Prostate gland (tissue), 2 donors: ENCODE measurements at regions not wholly inside any gene's neighbourhood (a gene's known extent, or its start where the extent isn't known, plus 50 kb on each side); places are given as distances from the start of the nearest gene placed in this dataset.

Experiments
- DNase-seq: peaks from one replicate; pipeline ENCODE4 v3.0.0-alpha.2; 2019; ENCODE audit warnings: low spot score
- H3K27ac ChIP-seq, 2 donors: fragments of 200-600 bp; sonication (generic); 2 replicates each; pipeline ENCODE4 v1.5.1; 2017 to 2019
- H3K27me3 ChIP-seq: fragments of 200-600 bp; sonication (generic); replicated peaks from 2 replicates; pipeline ENCODE4 v1.5.1; 2019; ENCODE audit not compliant: insufficient read depth
- H3K36me3 ChIP-seq, 2 donors: fragments of 200-600 bp; sonication (generic); 1 replicate in 1 of 2; 2 replicates in 1 of 2; pipeline versions ENCODE4 v1.5.1 to v1.8.1; 2017 to 2019
- H3K4me1 ChIP-seq: fragments of 200-600 bp; sonication (generic); replicated peaks from 2 replicates; pipeline ENCODE4 v1.5.1; 2019
- H3K4me3 ChIP-seq, 2 donors: fragments of 200-600 bp; sonication (generic); 2 replicates each; pipeline ENCODE4 v1.5.1; 2017 to 2019
- H3K9me3 ChIP-seq: fragments of 200-600 bp; sonication (generic); 2 replicates; pipeline ENCODE4 v1.5.1; 2017
- CTCF ChIP-seq, 4 experiments: fragments of 200-600 bp in 2 of 4; fragments of 450-650 bp in 2 of 4; sonication (generic) in 2 of 4; IDR thresholded peaks; 1 replicate in 3 of 4; 2 replicates in 1 of 4; pipeline ENCODE4 v1.5.1; 2016 to 2019; ENCODE audit warnings: antibody characterized with exemption in 4 of 4, mild to moderate bottlenecking in 2 of 4, moderate library complexity in 2 of 4
- POLR2A ChIP-seq: fragments of 450-650 bp; IDR thresholded peaks from one replicate; pipeline ENCODE4 v1.6.1; 2016; ENCODE audit warnings: antibody characterized with exemption, mild to moderate bottlenecking
- POLR2AphosphoS5 ChIP-seq: sonication (generic); formaldehyde crosslinking; IDR thresholded peaks from one replicate; pipeline ENCODE4 v1.6.1; 2017; ENCODE audit warnings: antibody characterized with exemption
- WGBS: methylation state at CpG from one replicate; pipeline ENCODE4 v1.1.5; 2018; 5-methylcytosine and 5-hydroxymethylcytosine counted together
- intact Hi-C: fragments of 100-400 bp; cut with DNase I; formaldehyde crosslinking; loops from one replicate; pipeline ENCODE4 v1.14.2; 2022

- TF ChIP-seq POLR2AphosphoS5: no peak
- H3K27me3 ChIP-seq: no peaks in the 10 kb centered on the region
- WGBS: 59% methylated on average over 6 of the region's 6 CpGs
- H3K36me3 ChIP-seq: no peaks in the 10 kb centered on the region
- no peaks in the 10 kb centered on the region for H3K9me3 ChIP-seq
- H3K4me3 ChIP-seq: no peak overlapping the region
- DNase-seq: no peak
- H3K27ac ChIP-seq: no peak overlapping the region
- no peaks in the 10 kb centered on the region for H3K4me1 ChIP-seq
- intact Hi-C loops: no loop called here
Measured at GRCh38 chr5:54610197-54610944, 92.8 kb downstream of the SNX18 start.

- TF ChIP-seq POLR2A (no peak), CTCF (IDR thresholded peaks at IDR 0.05) (no peak), POLR2AphosphoS5 (no peak)
- intact Hi-C loops: no loop called here
- no peaks in the 10 kb centered on the region for H3K36me3 ChIP-seq
- no peaks in the 10 kb centered on the region for H3K4me1 ChIP-seq
- no peaks in the 10 kb centered on the region for H3K9me3 ChIP-seq
- DNase-seq: no peak
- no peak overlapping the region for H3K27ac ChIP-seq
- H3K27me3 ChIP-seq: no peaks in the 10 kb centered on the region
- no peak overlapping the region for H3K4me3 ChIP-seq
- WGBS: 96% methylated on average over 3 of the region's 3 CpGs
Measured at GRCh38 chr5:54608423-54609085, 91.0 kb downstream of the SNX18 start.

- no peak overlapping the region for H3K4me3 ChIP-seq
- no peak overlapping the region for H3K27ac ChIP-seq
- no peaks in the 10 kb centered on the region for H3K4me1 ChIP-seq
- no peaks in the 10 kb centered on the region for H3K27me3 ChIP-seq
- 92% methylated on average over 3 of the region's 3 CpGs for WGBS
- no peaks in the 10 kb centered on the region for H3K36me3 ChIP-seq
- intact Hi-C loops: no loop called here
- no peak for DNase-seq
- no peaks in the 10 kb centered on the region for H3K9me3 ChIP-seq
- TF ChIP-seq POLR2A: no peak
- no peak for TF ChIP-seq CTCF (IDR thresholded peaks at IDR 0.05)
- no peak for TF ChIP-seq POLR2AphosphoS5
Measured at GRCh38 chr5:54607006-54607405, 89.4 kb downstream of the SNX18 start.

- 41% methylated on average over 1 of the region's 1 CpG for WGBS
- H3K4me1 ChIP-seq: no peaks in the 10 kb centered on the region
- no peak for TF ChIP-seq POLR2A
- TF ChIP-seq CTCF (IDR thresholded peaks at IDR 0.05): no peak
- intact Hi-C loops: no loop called here
- H3K36me3 ChIP-seq: no peaks in the 10 kb centered on the region
- no peak for DNase-seq
- no peaks in the 10 kb centered on the region for H3K9me3 ChIP-seq
- H3K4me3 ChIP-seq: no peak overlapping the region
- H3K27me3 ChIP-seq: no peaks in the 10 kb centered on the region
- H3K27ac ChIP-seq: no peak overlapping the region
Measured at GRCh38 chr5:54603372-54603771, 85.8 kb downstream of the SNX18 start.

GRCh38 chr5:54602475-54602874 is 84.9 kb downstream of the SNX18 start:
- H3K36me3 ChIP-seq: no peaks in the 10 kb centered on the region
- no peak for DNase-seq
- no peak overlapping the region for H3K4me3 ChIP-seq
- no peaks in the 10 kb centered on the region for H3K27me3 ChIP-seq
- no peak overlapping the region for H3K27ac ChIP-seq
- H3K4me1 ChIP-seq: no peaks in the 10 kb centered on the region
- intact Hi-C loops: no loop called here
- H3K9me3 ChIP-seq: no peaks in the 10 kb centered on the region
- TF ChIP-seq CTCF (IDR thresholded peaks at IDR 0.05) (no peak), POLR2A (no peak), POLR2AphosphoS5 (no peak)
- 79% methylated on average over 7 of the region's 7 CpGs for WGBS
